ENCODE measurements at regions not wholly inside any gene's neighbourhood (a gene's known extent, or its start where the extent isn't known, plus 50 kb on each side); places are given as distances from the start of the nearest gene placed in this dataset.

DNA sequence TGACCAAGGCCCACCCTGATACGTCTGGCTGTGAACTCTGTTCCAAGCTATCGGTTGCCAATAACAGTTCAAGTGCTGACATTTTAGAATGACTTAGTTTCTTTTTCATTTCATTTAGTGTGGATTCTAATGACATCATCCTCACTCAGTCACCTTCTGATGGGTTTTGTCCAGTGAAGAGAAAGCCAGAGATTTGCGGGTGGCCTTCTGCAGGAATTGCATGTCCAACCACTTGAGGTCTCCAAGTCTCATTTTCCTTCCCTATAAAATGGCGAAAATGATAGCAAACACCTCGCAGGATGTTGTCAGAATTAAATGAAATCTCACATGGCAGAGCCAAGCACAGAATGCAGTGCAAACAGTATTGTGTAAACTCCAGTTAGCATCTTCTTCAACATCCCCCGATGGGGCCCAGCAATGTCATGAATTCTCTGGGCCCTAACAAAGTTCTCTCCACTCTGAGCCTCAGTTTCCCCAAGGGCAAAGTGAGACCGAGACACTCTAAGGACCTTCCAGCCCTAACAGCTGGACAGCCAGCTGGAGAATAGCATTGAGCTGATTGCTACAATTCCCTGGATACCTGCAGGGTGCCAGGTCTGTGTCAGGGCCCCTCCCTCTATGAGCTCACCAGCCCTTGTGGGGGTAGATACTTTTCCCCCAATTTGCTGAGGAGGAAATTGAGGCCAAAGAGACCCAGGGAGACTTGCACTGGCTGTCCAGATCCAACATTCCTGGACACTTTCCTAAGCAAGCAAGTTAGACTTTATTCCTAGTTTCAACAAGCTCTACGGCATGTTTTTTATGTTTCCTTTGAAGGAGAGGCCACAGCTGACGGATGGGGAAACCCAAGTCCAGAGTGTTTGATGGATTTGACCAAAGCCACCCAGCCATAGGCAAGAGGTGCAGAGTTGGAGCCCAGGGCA is 286.7 kb downstream of the MN1 start:
- TF ChIP-seq, protein P1, sequence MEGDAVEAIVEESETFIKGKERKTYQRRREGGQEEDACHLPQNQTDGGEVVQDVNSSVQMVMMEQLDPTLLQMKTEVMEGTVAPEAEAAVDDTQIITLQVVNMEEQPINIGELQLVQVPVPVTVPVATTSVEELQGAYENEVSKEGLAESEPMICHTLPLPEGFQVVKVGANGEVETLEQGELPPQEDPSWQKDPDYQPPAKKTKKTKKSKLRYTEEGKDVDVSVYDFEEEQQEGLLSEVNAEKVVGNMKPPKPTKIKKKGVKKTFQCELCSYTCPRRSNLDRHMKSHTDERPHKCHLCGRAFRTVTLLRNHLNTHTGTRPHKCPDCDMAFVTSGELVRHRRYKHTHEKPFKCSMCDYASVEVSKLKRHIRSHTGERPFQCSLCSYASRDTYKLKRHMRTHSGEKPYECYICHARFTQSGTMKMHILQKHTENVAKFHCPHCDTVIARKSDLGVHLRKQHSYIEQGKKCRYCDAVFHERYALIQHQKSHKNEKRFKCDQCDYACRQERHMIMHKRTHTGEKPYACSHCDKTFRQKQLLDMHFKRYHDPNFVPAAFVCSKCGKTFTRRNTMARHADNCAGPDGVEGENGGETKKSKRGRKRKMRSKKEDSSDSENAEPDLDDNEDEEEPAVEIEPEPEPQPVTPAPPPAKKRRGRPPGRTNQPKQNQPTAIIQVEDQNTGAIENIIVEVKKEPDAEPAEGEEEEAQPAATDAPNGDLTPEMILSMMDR (IDR thresholded peaks at IDR 0.05; ENCODE audit: insufficient read depth, low read depth, low read length) = no peak

DNA sequence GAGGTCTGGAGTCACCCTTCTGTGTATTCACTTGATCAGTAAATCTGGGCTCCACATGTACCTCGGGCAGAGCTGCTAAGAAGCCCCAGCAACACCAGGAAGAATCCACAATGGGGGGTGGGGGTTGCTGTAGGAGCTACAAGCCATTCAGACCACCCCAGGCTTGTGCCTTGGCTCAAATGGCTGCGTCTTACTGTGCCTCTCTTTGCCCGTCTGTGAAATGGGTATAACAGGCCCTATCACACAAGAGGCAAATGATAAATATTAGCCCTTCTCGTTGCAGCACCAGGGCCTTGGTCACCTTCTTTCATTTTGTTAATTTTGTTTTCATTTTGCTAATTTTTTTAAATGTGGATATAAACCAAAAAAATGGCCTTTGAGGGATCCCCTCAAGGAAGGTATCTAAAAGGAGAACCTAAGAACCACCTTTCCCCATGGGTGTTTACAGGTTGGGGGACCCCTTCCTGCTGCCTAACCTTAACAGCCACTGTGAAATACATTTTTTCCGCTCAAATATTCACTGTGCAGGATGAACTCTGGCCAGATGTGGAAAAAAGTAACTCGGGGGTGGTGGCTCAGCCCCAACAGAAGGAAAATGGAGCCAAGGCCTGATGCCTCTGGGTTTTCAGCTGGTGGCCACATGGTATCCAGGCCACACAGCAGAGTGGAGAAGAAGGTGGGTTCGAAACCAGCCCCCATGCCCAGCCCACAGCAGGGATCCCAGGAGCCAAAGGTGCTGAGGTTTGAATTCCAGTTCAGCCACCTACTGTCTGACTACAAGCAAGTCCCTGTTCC is 284.0 kb downstream of the MN1 start:
- DNase-seq (ENCODE audit: low read depth) = no peak
- TF ChIP-seq, protein P1 (IDR thresholded peaks at IDR 0.05; ENCODE audit: insufficient read depth, low read depth, low read length) = no peak
- H3K4me3 ChIP-seq (ENCODE audit: low read depth, low read length) = no peak overlapping the region

More for the DNA sequence above, 286.7 kb downstream of the MN1 start:
- DNase-seq (ENCODE audit: low read depth) = no peak
- H3K4me3 ChIP-seq (ENCODE audit: low read depth, low read length) = no peak overlapping the region

DNA sequence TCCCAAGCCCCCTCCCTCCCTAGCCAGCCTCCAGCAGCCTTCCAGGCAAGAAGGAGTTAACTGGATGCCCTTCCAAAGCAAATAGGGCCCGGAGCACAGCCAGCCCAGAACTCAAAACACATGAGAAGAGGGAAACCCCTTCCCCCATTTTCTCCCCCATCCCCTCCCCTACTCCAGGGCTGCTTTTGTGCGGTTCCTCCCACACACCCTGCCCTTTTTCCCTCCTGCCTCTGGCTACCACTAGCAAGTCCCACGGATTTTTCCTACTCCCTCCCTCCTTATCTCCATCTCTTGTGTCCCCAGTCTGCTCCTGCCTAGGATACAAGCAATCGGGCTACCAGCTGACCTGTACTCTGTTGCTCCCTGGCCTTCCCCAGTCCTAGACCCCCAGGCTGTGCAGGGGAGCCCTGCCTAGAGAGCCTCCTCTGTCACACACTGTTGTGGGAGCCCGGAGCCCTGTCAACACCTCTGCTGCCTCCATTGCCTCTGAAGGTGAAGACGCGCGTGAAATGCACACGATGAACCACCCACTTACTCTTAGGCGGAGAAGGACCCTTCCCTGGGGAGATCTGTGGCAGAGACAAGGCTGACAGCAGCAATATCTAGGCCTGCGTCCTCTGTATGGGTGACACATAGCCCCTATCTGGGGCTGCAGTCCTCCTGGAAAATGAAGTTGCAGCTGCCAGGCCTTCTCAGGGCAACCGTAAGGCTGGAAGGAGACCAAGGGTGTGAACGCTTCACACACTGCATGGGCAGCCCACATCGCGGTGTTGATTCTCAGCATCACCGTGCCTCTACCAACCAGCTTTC is 282.8 kb downstream of the MN1 start:
- DNase-seq (ENCODE audit: low read depth) = no peak
- no peak overlapping the region for H3K4me3 ChIP-seq (ENCODE audit: low read depth, low read length)
- TF ChIP-seq, protein P1 (IDR thresholded peaks at IDR 0.05; ENCODE audit: insufficient read depth, low read depth, low read length) = no peak

DNA sequence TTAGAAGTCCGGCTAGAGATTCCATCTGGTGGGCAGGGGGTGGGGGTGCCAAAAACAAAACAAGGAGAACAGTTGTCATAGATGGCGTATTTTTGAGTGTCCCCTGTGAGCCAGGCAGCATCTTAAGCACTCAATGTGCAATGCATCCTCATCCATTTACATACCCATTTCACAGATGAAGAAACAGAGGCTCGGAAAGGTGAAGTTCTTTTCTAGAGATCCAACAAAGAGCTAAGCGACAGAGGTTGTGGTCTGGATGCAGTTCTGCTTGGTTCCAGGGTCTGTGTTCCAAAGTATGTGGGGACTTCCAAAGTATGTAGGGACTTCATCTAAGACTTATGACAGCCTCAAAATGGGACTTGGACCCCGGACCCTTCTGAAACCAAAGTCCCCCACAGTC is 277.8 kb downstream of the MN1 start:
- TF ChIP-seq, protein P1 (IDR thresholded peaks at IDR 0.05; ENCODE audit: insufficient read depth, low read depth, low read length) = no peak
- no peak overlapping the region for H3K4me3 ChIP-seq (ENCODE audit: low read depth, low read length)
- DNase-seq (ENCODE audit: low read depth) = no peak

DNA sequence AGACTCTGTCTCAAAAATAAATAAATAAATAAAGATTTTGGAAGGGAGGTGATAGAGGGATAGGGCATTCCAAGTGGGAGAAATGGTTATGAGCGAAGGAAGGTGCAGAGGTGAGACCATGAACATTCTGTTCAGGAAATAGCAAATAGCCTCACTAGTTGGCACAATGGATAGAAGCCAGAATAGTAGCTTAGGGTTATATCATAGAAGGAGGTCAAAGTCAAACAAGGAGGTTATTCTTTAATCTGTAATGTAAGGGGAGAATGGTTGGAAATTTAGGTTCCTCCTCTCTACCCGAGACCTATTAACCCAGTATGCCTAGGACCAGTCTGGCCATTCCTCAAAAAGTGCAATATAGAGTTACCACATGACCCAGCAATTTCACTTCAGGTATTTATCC is 275.8 kb downstream of the MN1 start:
- H3K4me3 ChIP-seq (ENCODE audit: low read depth, low read length) = no peak overlapping the region
- DNase-seq (ENCODE audit: low read depth) = no peak
- TF ChIP-seq, protein P1 (IDR thresholded peaks at IDR 0.05; ENCODE audit: insufficient read depth, low read depth, low read length) = no peak

DNA sequence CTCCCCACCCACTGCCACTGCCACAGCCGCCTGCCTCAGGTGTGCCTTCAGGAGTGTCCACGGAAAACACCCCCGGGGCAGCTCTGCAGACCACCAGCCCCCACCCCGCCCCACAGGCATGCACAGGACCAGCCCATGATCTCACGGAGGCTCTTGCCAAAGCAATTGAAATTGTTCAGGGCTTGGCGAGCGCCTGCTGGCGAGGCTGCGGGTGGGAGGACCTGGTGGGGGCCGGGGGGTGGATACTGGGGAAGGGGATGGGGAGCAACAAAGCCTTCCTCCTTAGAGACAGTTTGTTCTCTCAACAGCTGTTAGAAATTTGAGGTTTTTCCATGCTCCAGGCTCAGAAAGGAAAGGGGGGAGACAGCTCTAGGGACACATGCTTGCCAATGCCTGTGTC is 274.7 kb downstream of the MN1 start:
- no peak overlapping the region for H3K4me3 ChIP-seq (ENCODE audit: low read depth, low read length)
- no peak for DNase-seq (ENCODE audit: low read depth)
- TF ChIP-seq, protein P1 (IDR thresholded peaks at IDR 0.05; ENCODE audit: insufficient read depth, low read depth, low read length) = no peak

Data from fibroblast of villous mesenchyme (primary cell).